HCT116 (cell line): ENCODE measurements at regions not wholly inside any gene's neighbourhood (a gene's known extent, or its start where the extent isn't known, plus 50 kb on each side); places are given as distances from the start of the nearest gene placed in this dataset.
"Not testable (repeated sequence)": the region's sequence is repeated elsewhere in the genome, so short reads cannot be mapped to it uniquely, and the experiment has no call there.

Experiments used
- ATAC-seq: fragments of 200-7000 bp; cut with Tn5 transposase; 2 replicates; pipeline ENCODE4 v1.9.1; 2020; ENCODE audit warnings: mild to moderate bottlenecking, moderate library complexity
- BruUV-seq: library from RNA; stranded (reverse); fragments of 400-500 nt; replicated peaks from 2 replicates; lab custom pipeline; 2021; lab: Mats Ljungman, UMichigan
- CTCF ChIA-PET: fragments of 300-600 bp; sonication (Branson Sonifier 250); formaldehyde crosslinking; loops from one replicate; lab custom pipeline; 2021; ENCODE audit warnings: antibody characterized with exemption; lab: Charles Lee
- POLR2A ChIA-PET: fragments of 300-600, 350-600 bp; sonication (Branson Sonifier 250); formaldehyde crosslinking; loops from one replicate; lab custom pipeline; 2021; ENCODE audit warnings: antibody characterized with exemption; lab: Charles Lee
- RAD21 ChIA-PET, 2 experiments: fragments of 300-600 bp; sonication (Branson Sonifier 250); formaldehyde crosslinking; loops; one replicate each; lab custom pipeline; 2023; ENCODE audit warnings: low total read pairs in 2 of 2; ENCODE audit not compliant: uncharacterized antibody in 2 of 2, unreplicated experiment in 2 of 2, low non-redundant PET in 1 of 2; lab: Charles Lee
- DNase-seq: peaks from one replicate; pipeline ENCODE4 v3.0.0-alpha.2; 2010; ENCODE audit warnings: low read depth, low spot score
- H2AFZ ChIP-seq: fragments of 200-600 bp; shearing (Covaris generic), sonication (generic); 2 replicates; pipeline ENCODE4 v1.6.1; 2017; ENCODE audit warnings: low read depth, mixed run types, mixed read lengths, antibody characterized with exemption, low read length; ENCODE audit not compliant: poor library complexity, severe bottlenecking
- H3K27ac ChIP-seq: 2 replicates; pipeline ENCODE4 v1.5.1; 2012; ENCODE audit warnings: low read depth, low read length
- H3K27me3 ChIP-seq: fragments of 200-600 bp; sonication (generic); 2 replicates; pipeline ENCODE4 v1.6.1; 2016; ENCODE audit warnings: mixed run types, low read length, mixed read lengths; ENCODE audit not compliant: insufficient read depth
- H3K36me3 ChIP-seq, 2 experiments: fragments of 200-500 bp in 1 of 2; fragments of 200-600 bp in 1 of 2; sonication (Bioruptor generic) in 1 of 2; sonication (generic) in 1 of 2; 2 replicates each; pipeline versions ENCODE4 v1.5.1 to v1.6.1; 2014 to 2016; ENCODE audit warnings: low read length in 2 of 2, inconsistent platforms in 1 of 2, mixed read lengths in 1 of 2, mixed run types in 1 of 2; ENCODE audit not compliant: insufficient read depth in 2 of 2, control insufficient read depth in 1 of 2
- H3K4me1 ChIP-seq, 2 experiments: fragments of 200-600 bp in 1 of 2; sonication (generic) in 1 of 2; 2 replicates each; pipeline versions ENCODE4 v1.5.1 to v1.6.1; 2012 to 2017; ENCODE audit warnings: low read length in 2 of 2, inconsistent platforms in 1 of 2, mild to moderate bottlenecking in 1 of 2, mixed read lengths in 1 of 2, mixed run types in 1 of 2, moderate library complexity in 1 of 2; ENCODE audit not compliant: insufficient read depth in 2 of 2, control insufficient read depth in 1 of 2
- H3K4me2 ChIP-seq: fragments of 200-600 bp; sonication (generic); 2 replicates; pipeline ENCODE4 v1.6.1; 2017; ENCODE audit warnings: mixed run types, low read length, mixed read lengths
- H3K4me3 ChIP-seq, 2 experiments: fragments of 200-600 bp in 1 of 2; sonication (generic) in 1 of 2; replicated peaks in 1 of 2; 2 replicates each; pipeline ENCODE4 v1.5.1; 2011 to 2016; ENCODE audit warnings: low read length in 2 of 2, control low read depth in 1 of 2, low read depth in 1 of 2, mild to moderate bottlenecking in 1 of 2, mixed read lengths in 1 of 2, mixed run types in 1 of 2
- H3K79me2 ChIP-seq: fragments of 200-600 bp; sonication (generic); 2 replicates; pipeline ENCODE4 v1.6.1; 2017; ENCODE audit warnings: mild to moderate bottlenecking, mixed run types, low read length, moderate library complexity, mixed read lengths; ENCODE audit not compliant: insufficient read depth
- H3K9ac ChIP-seq: fragments of 200-600 bp; sonication (generic); 2 replicates; pipeline ENCODE4 v1.6.1; 2016; ENCODE audit warnings: low read length, mixed read lengths
- H3K9me2 ChIP-seq: fragments of 200-600 bp; sonication (generic), shearing (Covaris generic); 2 replicates; pipeline ENCODE4 v1.6.1; 2017; ENCODE audit warnings: mixed run types, mild to moderate bottlenecking, moderate library complexity; ENCODE audit not compliant: insufficient read depth
- H3K9me3 ChIP-seq, 2 experiments: fragments of 200-500 bp in 1 of 2; fragments of 200-600 bp in 1 of 2; sonication (Bioruptor generic) in 1 of 2; sonication (generic) in 1 of 2; 2 replicates each; pipeline ENCODE4 v1.6.1; 2014 to 2017; ENCODE audit warnings: low read length in 2 of 2, mixed read lengths in 2 of 2, inconsistent platforms in 1 of 2, low read depth in 1 of 2, mild to moderate bottlenecking in 1 of 2, mixed run types in 1 of 2, moderate library complexity in 1 of 2; ENCODE audit not compliant: control insufficient read depth in 1 of 2, insufficient read depth in 1 of 2
- H4K20me1 ChIP-seq: fragments of 200-600 bp; sonication (generic), shearing (Covaris generic); 2 replicates; pipeline ENCODE4 v1.6.1; 2017; ENCODE audit warnings: mixed run types, mild to moderate bottlenecking, moderate library complexity; ENCODE audit not compliant: insufficient read depth
- CEBPB ChIP-seq: IDR thresholded peaks from 2 replicates; pipeline ENCODE4 v1.6.1; 2012; ENCODE audit warnings: low read depth
- intact Hi-C: fragments of 100-400 bp; cut with micrococcal nuclease; formaldehyde crosslinking; loops from 2 replicates; pipeline ENCODE4 v1.10.0; 2022
- TF ChIP-seq, protein P1 (sequence below): IDR thresholded peaks from 2 replicates; pipeline ENCODE4 v1.6.1; 2011; ENCODE audit warnings: mild to moderate bottlenecking, low read length, moderate library complexity; ENCODE audit not compliant: insufficient replicate concordance; ENCODE audit errors: extremely low read depth

DNA sequence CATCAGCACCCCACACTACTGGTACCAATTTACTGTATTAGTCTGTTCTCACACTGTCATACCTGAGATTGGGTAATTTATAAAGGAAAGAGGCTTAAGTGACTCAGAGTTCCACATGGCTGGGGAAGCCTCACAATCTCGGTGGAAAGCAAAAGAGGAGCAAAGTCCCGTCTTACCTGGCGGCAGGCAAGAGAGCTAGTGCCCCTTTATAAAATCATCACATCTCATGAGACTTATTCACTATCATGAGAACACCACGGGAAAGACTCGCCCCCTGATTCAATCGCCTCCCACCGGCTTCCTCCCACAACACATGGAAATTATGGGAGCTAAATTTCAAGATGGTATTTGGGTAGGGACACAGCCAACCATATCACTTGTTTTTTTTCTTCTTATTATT is 717.2 kb downstream of the TRIB2 start:
- Histone ChIP-seq H4K20me1 (no peaks in the 10 kb centered on the region), H3K9ac (no peak overlapping the region), H2AFZ (no peak overlapping the region), H3K9me2 (no peaks in the 10 kb centered on the region), H3K79me2 (no peaks in the 10 kb centered on the region), H3K36me3 (no peaks in the 10 kb centered on the region), H3K4me2 (no peak overlapping the region), H3K27ac (no peak overlapping the region), H3K4me3 (no peak overlapping the region)
- DNase-seq, result no peak
- ChIA-PET CTCF (no interaction called here), POLR2A (no interaction called here)
- BruUV-seq, result no TSS peak
- TF ChIP-seq, protein P1, sequence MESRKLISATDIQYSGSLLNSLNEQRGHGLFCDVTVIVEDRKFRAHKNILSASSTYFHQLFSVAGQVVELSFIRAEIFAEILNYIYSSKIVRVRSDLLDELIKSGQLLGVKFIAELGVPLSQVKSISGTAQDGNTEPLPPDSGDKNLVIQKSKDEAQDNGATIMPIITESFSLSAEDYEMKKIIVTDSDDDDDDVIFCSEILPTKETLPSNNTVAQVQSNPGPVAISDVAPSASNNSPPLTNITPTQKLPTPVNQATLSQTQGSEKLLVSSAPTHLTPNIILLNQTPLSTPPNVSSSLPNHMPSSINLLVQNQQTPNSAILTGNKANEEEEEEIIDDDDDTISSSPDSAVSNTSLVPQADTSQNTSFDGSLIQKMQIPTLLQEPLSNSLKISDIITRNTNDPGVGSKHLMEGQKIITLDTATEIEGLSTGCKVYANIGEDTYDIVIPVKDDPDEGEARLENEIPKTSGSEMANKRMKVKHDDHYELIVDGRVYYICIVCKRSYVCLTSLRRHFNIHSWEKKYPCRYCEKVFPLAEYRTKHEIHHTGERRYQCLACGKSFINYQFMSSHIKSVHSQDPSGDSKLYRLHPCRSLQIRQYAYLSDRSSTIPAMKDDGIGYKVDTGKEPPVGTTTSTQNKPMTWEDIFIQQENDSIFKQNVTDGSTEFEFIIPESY, result no peak
- TF ChIP-seq CEBPB, result no peak
- TF ChIP-seq, all 23 proteins: peak for 0
- RAD21 ChIA-PET, result no interaction called here
- H3K9me3 ChIP-seq, result peaks cover 5 to 9% of the 10 kb centered on the region in 2 experiments; a peak in 3 of 4 replicates
- H3K27me3 ChIP-seq, result no peaks in the 10 kb centered on the region
- no peak for ATAC-seq
- H3K4me1 ChIP-seq, result no peaks in the 10 kb centered on the region
- intact Hi-C loops, result no loop called here

DNA sequence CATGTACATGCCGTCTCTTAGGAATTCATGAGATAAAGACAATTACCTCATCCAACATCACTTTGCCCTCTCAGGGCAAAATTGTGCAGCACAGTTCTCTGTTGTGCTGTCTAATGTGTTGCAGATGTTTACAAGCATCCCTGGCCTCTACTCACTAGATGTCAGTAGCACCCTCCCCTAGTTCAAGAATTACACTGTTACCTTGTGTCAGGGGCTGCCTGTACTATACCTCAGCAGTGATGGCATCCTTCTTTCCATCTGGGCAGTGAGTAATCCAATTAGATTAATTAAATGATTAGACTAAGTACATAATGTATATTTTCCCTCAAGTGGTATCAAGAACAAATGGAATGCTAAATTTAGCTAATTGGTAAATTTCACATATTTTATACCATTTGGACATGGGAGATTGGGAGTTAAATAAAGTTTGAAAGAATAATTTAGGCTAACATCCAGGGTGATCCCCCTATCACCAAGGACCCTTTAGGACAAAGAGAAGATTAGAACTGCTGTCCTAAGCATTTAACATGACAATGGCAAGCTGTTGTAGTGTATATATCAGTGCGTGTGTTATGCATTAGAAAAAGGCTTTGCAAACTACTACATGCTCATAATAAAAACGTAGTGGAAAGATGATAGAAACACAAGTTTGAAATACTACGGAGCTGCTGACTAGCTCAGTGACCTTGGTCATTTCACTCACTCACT is 727.0 kb downstream of the TRIB2 start:
- H3K27ac ChIP-seq, BruUV-seq, H3K9me3 ChIP-seq, ATAC-seq, POLR2A ChIA-PET, H2AFZ ChIP-seq, H3K79me2 ChIP-seq, H3K4me2 ChIP-seq, H3K4me1 ChIP-seq, H3K36me3 ChIP-seq, H3K4me3 ChIP-seq, H3K9ac ChIP-seq, RAD21 ChIA-PET, H3K9me2 ChIP-seq, CTCF ChIA-PET, DNase-seq, H4K20me1 ChIP-seq, intact Hi-C loops, H3K27me3 ChIP-seq: not testable (repeated sequence)
